Retinal pigment epithelial cell (primary cell): ENCODE measurements at regions not wholly inside any gene's neighbourhood (a gene's known extent, or its start where the extent isn't known, plus 50 kb on each side); places are given as distances from the start of the nearest gene placed in this dataset.
A peak's percentile ranks its signal among the peaks of the same experiment; 100 is the strongest.

Source experiments
- DNase-seq: peaks from one replicate; pipeline ENCODE4 v3.0.0-alpha.2; 2010; ENCODE audit warnings: low read depth
- H3K4me3 ChIP-seq: 2 replicates; pipeline ENCODE4 v1.5.1; 2011; ENCODE audit warnings: mild to moderate bottlenecking, low read length, control low read depth, moderate library complexity
- TF ChIP-seq, protein P1 (sequence below): conservative IDR thresholded peaks from 2 replicates; pipeline ENCODE4 v1.5.1; 2011; ENCODE audit warnings: low read depth, low read length, control low read depth, inconsistent platforms

DNA sequence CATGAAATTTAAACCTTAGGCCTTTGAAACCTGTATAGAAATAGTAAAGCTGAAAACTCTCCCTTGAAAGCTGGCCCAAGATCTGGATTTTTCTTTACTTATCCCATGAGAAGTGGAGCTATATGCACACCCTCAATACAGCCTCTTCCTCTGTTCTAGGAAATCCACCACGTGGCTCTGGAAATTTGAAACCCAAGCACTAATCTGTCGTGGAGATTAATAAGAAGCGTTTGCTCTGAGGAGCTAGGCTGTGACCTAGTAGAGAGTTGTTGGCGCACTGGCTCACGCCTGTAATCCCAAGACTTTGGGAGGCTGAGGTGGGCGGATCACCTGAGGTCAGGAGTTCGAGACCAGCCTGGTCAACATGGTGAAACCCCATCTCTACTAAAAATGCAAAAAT, 291.3 kb upstream of the PLXNA2 start:
- TF ChIP-seq, protein P1, sequence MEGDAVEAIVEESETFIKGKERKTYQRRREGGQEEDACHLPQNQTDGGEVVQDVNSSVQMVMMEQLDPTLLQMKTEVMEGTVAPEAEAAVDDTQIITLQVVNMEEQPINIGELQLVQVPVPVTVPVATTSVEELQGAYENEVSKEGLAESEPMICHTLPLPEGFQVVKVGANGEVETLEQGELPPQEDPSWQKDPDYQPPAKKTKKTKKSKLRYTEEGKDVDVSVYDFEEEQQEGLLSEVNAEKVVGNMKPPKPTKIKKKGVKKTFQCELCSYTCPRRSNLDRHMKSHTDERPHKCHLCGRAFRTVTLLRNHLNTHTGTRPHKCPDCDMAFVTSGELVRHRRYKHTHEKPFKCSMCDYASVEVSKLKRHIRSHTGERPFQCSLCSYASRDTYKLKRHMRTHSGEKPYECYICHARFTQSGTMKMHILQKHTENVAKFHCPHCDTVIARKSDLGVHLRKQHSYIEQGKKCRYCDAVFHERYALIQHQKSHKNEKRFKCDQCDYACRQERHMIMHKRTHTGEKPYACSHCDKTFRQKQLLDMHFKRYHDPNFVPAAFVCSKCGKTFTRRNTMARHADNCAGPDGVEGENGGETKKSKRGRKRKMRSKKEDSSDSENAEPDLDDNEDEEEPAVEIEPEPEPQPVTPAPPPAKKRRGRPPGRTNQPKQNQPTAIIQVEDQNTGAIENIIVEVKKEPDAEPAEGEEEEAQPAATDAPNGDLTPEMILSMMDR: no peak
- no peak overlapping the region for H3K4me3 ChIP-seq
- DNase-seq: peak; percentile 9

DNA sequence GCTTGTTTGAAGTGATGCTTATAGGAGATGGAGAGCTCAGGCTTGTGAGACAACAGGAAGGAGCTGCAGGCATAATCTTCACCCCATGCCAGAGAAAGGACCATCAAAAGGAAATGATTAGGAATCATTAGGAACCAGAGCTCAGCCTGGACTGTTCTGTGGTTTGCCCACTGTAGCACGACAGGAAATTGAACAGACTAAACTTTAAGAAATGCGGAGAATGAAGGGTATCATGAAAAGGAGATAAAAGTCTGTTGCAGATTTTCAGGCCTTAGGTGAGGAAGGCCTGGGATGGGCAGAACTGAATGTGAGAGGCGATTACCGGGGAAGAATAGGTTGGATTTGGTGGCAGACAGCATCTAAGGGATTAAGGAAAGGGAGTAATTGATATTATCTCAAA, 292.0 kb upstream of the PLXNA2 start:
- no peak overlapping the region for H3K4me3 ChIP-seq
- TF ChIP-seq, protein P1: no peak
- DNase-seq: no peak

- no peak for DNase-seq
- TF ChIP-seq, protein P1: no peak
- H3K4me3 ChIP-seq: no peak overlapping the region
Measured at GRCh38 chr1:208537198-208537597, 293.0 kb upstream of the PLXNA2 start.

- TF ChIP-seq, protein P1: no peak
- H3K4me3 ChIP-seq: no peak overlapping the region
- DNase-seq: no peak
Measured at GRCh38 chr1:208538078-208538477, 293.9 kb upstream of the PLXNA2 start.

- TF ChIP-seq, protein P1: no peak
- no peak overlapping the region for H3K4me3 ChIP-seq
- no peak for DNase-seq
Measured at GRCh38 chr1:208538587-208538986, 294.4 kb upstream of the PLXNA2 start.

DNA sequence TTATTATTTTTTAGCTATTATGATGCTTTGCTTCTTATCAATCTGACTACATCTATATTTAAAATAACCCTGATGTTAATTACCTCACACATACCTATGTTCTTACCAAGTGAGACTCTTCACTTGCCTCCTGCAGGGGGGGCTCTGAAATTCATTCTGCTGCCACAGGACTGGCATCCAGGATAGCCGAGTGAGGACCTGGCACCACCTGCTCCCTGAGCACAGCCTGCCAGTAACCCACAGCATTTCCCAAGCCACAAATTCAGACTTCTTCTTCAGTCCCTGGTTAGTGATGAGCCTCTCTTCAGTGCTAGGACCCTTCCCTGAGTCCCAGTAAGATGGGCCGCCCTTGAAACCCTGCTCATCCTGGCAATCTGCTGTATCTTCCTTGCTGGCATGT, 296.5 kb upstream of the PLXNA2 start:
- TF ChIP-seq, protein P1: no peak
- DNase-seq: no peak
- no peak overlapping the region for H3K4me3 ChIP-seq

GRCh38 chr1:208541225-208541855, 297.2 kb upstream of the PLXNA2 start:
- DNase-seq: no peak
- TF ChIP-seq, protein P1: no peak
- H3K4me3 ChIP-seq: no peak overlapping the region
